Keratinocyte (primary cell): ENCODE measurements at regions not wholly inside any gene's neighbourhood (a gene's known extent, or its start where the extent isn't known, plus 50 kb on each side); places are given as distances from the start of the nearest gene placed in this dataset.

Experiments
- DNase-seq: peaks from one replicate; pipeline ENCODE4 v3.0.0-alpha.2; 2011; ENCODE audit warnings: low read depth, missing footprints, low spot score
- FAIRE-seq: peaks from 2 replicates; lab custom pipeline; 2011; peaks lifted over from hg19 to GRCh38; lab: Jason Lieb, UNC
- H2AFZ ChIP-seq: 2 replicates; pipeline ENCODE4 v1.6.0; 2012; ENCODE audit warnings: low read length, control low read depth, inconsistent platforms; ENCODE audit not compliant: control insufficient read depth
- H3K27ac ChIP-seq: 2 replicates; pipeline ENCODE4 v1.5.1; 2011; ENCODE audit warnings: low read length; ENCODE audit not compliant: control insufficient read depth, insufficient read depth
- H3K27me3 ChIP-seq: 3 replicates; pipeline ENCODE4 v1.6.0; 2011; ENCODE audit warnings: low read length; ENCODE audit not compliant: control insufficient read depth, insufficient read depth; ENCODE audit errors: extremely low read depth
- H3K36me3 ChIP-seq, 2 experiments: 2 replicates in 1 of 2; 3 replicates in 1 of 2; pipeline ENCODE4 v1.5.1; 2011; ENCODE audit warnings: low read length in 2 of 2, mild to moderate bottlenecking in 1 of 2; ENCODE audit not compliant: control insufficient read depth in 2 of 2, insufficient read depth in 2 of 2; ENCODE audit errors: extremely low read depth in 1 of 2
- H3K4me1 ChIP-seq: 3 replicates; pipeline ENCODE4 v1.5.1; 2011; ENCODE audit warnings: low read length; ENCODE audit not compliant: control insufficient read depth, insufficient read depth; ENCODE audit errors: extremely low read depth
- H3K4me2 ChIP-seq: 3 replicates; pipeline ENCODE4 v1.6.0; 2011; ENCODE audit warnings: low read depth, low read length; ENCODE audit not compliant: control insufficient read depth, insufficient read depth; ENCODE audit errors: extremely low read depth
- H3K4me3 ChIP-seq, 3 experiments: fragments of 200-600 bp in 1 of 3; sonication (generic) in 1 of 3; 2 replicates in 2 of 3; 3 replicates in 1 of 3; pipeline ENCODE4 v1.5.1; 2011 to 2016; ENCODE audit warnings: low read length in 3 of 3, mild to moderate bottlenecking in 3 of 3, control low read depth in 2 of 3, inconsistent platforms in 1 of 3, low read depth in 1 of 3, mixed read lengths in 1 of 3, mixed run types in 1 of 3, moderate library complexity in 1 of 3; ENCODE audit not compliant: control insufficient read depth in 2 of 3, insufficient read depth in 2 of 3; ENCODE audit errors: extremely low read depth in 1 of 3
- H3K79me2 ChIP-seq: 2 replicates; pipeline ENCODE4 v1.6.0; 2012; ENCODE audit warnings: low read length; ENCODE audit not compliant: control insufficient read depth, insufficient read depth
- H3K9ac ChIP-seq: 3 replicates; pipeline ENCODE4 v1.6.0; 2011; ENCODE audit warnings: low read length; ENCODE audit not compliant: control insufficient read depth, insufficient read depth; ENCODE audit errors: extremely low read depth
- H3K9me1 ChIP-seq: 3 replicates; pipeline ENCODE4 v1.6.0; 2011; ENCODE audit warnings: low read length; ENCODE audit not compliant: control insufficient read depth, insufficient read depth; ENCODE audit errors: extremely low read depth
- H3K9me3 ChIP-seq: 2 replicates; pipeline ENCODE4 v1.5.1; 2012; ENCODE audit warnings: low read depth, low read length; ENCODE audit not compliant: control insufficient read depth
- H4K20me1 ChIP-seq: 3 replicates; pipeline ENCODE4 v1.6.0; 2011; ENCODE audit warnings: low read length; ENCODE audit not compliant: control insufficient read depth, insufficient read depth; ENCODE audit errors: extremely low read depth
- CTCF ChIP-seq, 3 experiments: IDR thresholded peaks in 1 of 3; conservative IDR thresholded peaks in 1 of 3; optimal IDR thresholded peaks in 1 of 3; 2 replicates in 2 of 3; 3 replicates in 1 of 3; pipeline versions ENCODE3 to v1.5.1; 2011; ENCODE audit warnings: low read length in 3 of 3, mild to moderate bottlenecking in 3 of 3, moderate library complexity in 2 of 3, control low read depth in 1 of 3, inconsistent platforms in 1 of 3; ENCODE audit not compliant: insufficient read depth in 2 of 3; ENCODE audit errors: extremely low read depth in 1 of 3
- EZH2 ChIP-seq: IDR thresholded peaks from one replicate; pipeline ENCODE4 v1.6.1; 2012; ENCODE audit warnings: inconsistent platforms, mild to moderate bottlenecking, low read length, moderate library complexity
- dilution Hi-C: fragments of 300-500 bp; cut with MboI; formaldehyde crosslinking; loops from one replicate; pipeline ENCODE4 v1.7.0; 2020; ENCODE audit warnings: low sequenced_read_pairs; ENCODE audit not compliant: extremely low pct_ligation_motif_present

DNA sequence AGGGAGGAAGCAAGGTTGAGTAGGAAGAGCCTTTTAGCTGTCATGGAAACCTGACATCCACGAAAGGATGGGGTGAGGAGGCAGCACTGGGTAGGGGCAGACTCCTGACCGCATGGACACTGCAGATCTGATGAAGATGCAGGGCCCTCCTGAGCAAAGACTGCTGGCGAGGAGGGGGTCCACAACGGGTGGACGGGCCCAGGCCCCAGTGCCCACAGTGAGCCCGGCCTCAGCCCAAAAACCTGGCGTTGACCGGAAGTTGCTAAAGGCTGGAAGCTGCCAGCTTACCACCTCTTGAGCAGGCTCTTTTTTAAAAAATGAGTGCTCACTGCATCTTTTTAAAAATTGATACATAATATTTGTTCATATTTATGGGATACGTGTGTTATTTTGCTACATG lies 247.3 kb downstream of the SH3BP4 start:
- TF ChIP-seq EZH2 (no peak), CTCF (optimal IDR thresholded peaks at IDR 0.05 in 1 of 3, IDR thresholded peaks at IDR 0.05 in 1 of 3, conservative IDR thresholded peaks at IDR 0.05 in 1 of 3; ENCODE audit: extremely low read depth in 1 of 3, insufficient read depth in 2 of 3, low read length in 3 of 3) (no peak)
- Histone ChIP-seq H3K9me3 (no peaks in the 10 kb centered on the region), H3K27ac (no peak overlapping the region), H3K36me3 (no peaks in the 10 kb centered on the region), H2AFZ (no peak overlapping the region), H3K4me2 (no peak overlapping the region), H3K4me3 (no peak overlapping the region), H3K9ac (no peak overlapping the region), H3K4me1 (no peaks in the 10 kb centered on the region), H3K9me1 (no peaks in the 10 kb centered on the region), H3K79me2 (no peaks in the 10 kb centered on the region), H4K20me1 (no peaks in the 10 kb centered on the region), H3K27me3 (peaks cover 6% of the 10 kb centered on the region)
- DNase-seq, result no peak
- dilution Hi-C loops, result no loop called here
- FAIRE-seq, result no peak

GRCh38 chr2:235200216-235200615 lies 248.4 kb downstream of the SH3BP4 start:
- H3K9me3 ChIP-seq, result no peaks in the 10 kb centered on the region
- no peak overlapping the region for H3K27ac ChIP-seq
- no peak overlapping the region for H2AFZ ChIP-seq
- no peak overlapping the region for H3K4me3 ChIP-seq
- no peak overlapping the region for H3K4me2 ChIP-seq
- FAIRE-seq (no peak), DNase-seq (no peak)
- dilution Hi-C loops, result no loop called here
- no peaks in the 10 kb centered on the region for H3K79me2 ChIP-seq
- no peaks in the 10 kb centered on the region for H3K9me1 ChIP-seq
- no peaks in the 10 kb centered on the region for H3K36me3 ChIP-seq
- no peaks in the 10 kb centered on the region for H3K4me1 ChIP-seq
- no peaks in the 10 kb centered on the region for H4K20me1 ChIP-seq
- peaks cover 6% of the 10 kb centered on the region for H3K27me3 ChIP-seq
- no peak overlapping the region for H3K9ac ChIP-seq
- TF ChIP-seq CTCF (optimal IDR thresholded peaks at IDR 0.05 in 1 of 3, IDR thresholded peaks at IDR 0.05 in 1 of 3, conservative IDR thresholded peaks at IDR 0.05 in 1 of 3; ENCODE audit: extremely low read depth in 1 of 3, insufficient read depth in 2 of 3, low read length in 3 of 3), result no peak
